SW 1271 (cell line): ENCODE measurements at regions not wholly inside any gene's neighbourhood (a gene's known extent, or its start where the extent isn't known, plus 50 kb on each side); places are given as distances from the start of the nearest gene placed in this dataset.

ENCODE experiments used
- DNase-seq, 2 experiments: peaks; one replicate each; lab custom pipeline; 2025; lab: John Stamatoyannopoulos, UW

GRCh38 chr15:93722165-93722564 lies 509.2 kb upstream of the MCTP2 start:
- no peak for DNase-seq

- DNase-seq: no peak
These were observed 510.8 kb upstream of the MCTP2 start for GRCh38 chr15:93720607-93721006.

GRCh38 chr15:93719921-93720351 lies 511.4 kb upstream of the MCTP2 start:
- DNase-seq: no peak

GRCh38 chr15:93716615-93717231 lies 514.6 kb upstream of the MCTP2 start:
- no peak for DNase-seq

GRCh38 chr15:93709708-93710107 lies 521.7 kb upstream of the MCTP2 start:
- no peak for DNase-seq

- DNase-seq: no peak
These were observed 522.5 kb upstream of the MCTP2 start for GRCh38 chr15:93708724-93709445.

GRCh38 chr15:93707751-93708150 lies 523.6 kb upstream of the MCTP2 start:
- DNase-seq: no peak

- DNase-seq: no peak
These were observed 524.7 kb upstream of the MCTP2 start for GRCh38 chr15:93706495-93707292.

- DNase-seq: no peak
These were observed 525.5 kb upstream of the MCTP2 start for GRCh38 chr15:93705753-93706455.

- DNase-seq: no peak
These were observed 528.1 kb upstream of the MCTP2 start for GRCh38 chr15:93703092-93703739.

GRCh38 chr15:93700051-93700450 lies 531.3 kb upstream of the MCTP2 start:
- no peak for DNase-seq

- DNase-seq: no peak
These were observed 537.3 kb upstream of the MCTP2 start for GRCh38 chr15:93694033-93694432.

GRCh38 chr15:93683651-93684050 lies 547.7 kb upstream of the MCTP2 start:
- no peak for DNase-seq

GRCh38 chr15:93671387-93671943 lies 559.9 kb upstream of the MCTP2 start:
- no peak for DNase-seq

GRCh38 chr15:93670931-93671330 lies 560.4 kb upstream of the MCTP2 start:
- no peak for DNase-seq

GRCh38 chr15:93664213-93664956 lies 567.0 kb upstream of the MCTP2 start:
- no peak for DNase-seq

GRCh38 chr15:93662162-93662885 lies 569.0 kb upstream of the MCTP2 start:
- DNase-seq: no peak

- DNase-seq: no peak
These were observed 569.2 kb upstream of the RGMA start for GRCh38 chr15:93658026-93658816.

- DNase-seq: no peak
These were observed 567.0 kb upstream of the RGMA start for GRCh38 chr15:93656041-93656440.
